Coronary artery (tissue), 2 donors: ENCODE measurements at regions not wholly inside any gene's neighbourhood (a gene's known extent, or its start where the extent isn't known, plus 50 kb on each side); places are given as distances from the start of the nearest gene placed in this dataset.
A peak's percentile ranks its signal among the peaks of the same experiment; 100 is the strongest.

Experiments used
- DNase-seq: peaks from one replicate; pipeline ENCODE4 v3.0.0-alpha.2; 2017; ENCODE audit warnings: low spot score
- H3K27ac ChIP-seq, 2 donors: fragments of 200-600 bp; sonication (generic); one replicate each; pipeline ENCODE4 v1.5.1; 2016 to 2019
- H3K4me3 ChIP-seq: fragments of 200-600 bp; sonication (generic); 2 replicates; pipeline ENCODE4 v1.5.1; 2016; ENCODE audit warnings: mild to moderate bottlenecking, moderate library complexity
- TF ChIP-seq, protein P1 (sequence below): fragments of 200-600 bp; sonication (generic); IDR thresholded peaks from one replicate; pipeline ENCODE4 v1.5.1; 2019; ENCODE audit warnings: antibody characterized with exemption

DNA sequence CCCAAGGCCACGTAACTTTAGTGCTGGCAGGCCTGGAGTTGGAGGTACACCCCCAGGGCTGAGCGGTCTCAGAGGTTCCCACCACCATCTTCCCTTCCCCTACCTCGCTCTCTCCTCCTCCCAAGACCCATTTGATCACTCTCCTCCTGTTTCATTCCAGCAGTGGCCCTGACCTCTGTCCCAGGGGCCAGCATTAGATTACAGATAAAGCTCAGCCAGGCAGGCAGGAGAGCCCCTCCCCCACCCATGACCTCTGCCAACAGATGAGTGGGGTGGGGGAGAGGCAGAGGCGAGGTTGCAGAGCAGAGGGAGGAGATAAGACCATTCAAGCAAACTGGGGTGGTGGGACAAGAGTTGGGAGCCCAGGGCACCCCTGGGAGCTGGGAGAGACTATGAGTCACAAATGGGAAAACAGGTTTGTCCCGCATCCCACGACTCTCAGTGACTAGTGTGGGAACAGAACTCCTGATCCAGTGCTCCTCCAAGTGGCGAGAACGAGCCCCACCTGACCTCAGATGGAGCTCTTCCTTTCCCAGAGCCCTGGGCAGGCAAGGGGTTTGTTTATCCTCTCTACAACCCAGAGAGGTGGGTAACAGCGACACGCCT lies 367.9 kb downstream of the MN1 start:
- TF ChIP-seq, protein P1, sequence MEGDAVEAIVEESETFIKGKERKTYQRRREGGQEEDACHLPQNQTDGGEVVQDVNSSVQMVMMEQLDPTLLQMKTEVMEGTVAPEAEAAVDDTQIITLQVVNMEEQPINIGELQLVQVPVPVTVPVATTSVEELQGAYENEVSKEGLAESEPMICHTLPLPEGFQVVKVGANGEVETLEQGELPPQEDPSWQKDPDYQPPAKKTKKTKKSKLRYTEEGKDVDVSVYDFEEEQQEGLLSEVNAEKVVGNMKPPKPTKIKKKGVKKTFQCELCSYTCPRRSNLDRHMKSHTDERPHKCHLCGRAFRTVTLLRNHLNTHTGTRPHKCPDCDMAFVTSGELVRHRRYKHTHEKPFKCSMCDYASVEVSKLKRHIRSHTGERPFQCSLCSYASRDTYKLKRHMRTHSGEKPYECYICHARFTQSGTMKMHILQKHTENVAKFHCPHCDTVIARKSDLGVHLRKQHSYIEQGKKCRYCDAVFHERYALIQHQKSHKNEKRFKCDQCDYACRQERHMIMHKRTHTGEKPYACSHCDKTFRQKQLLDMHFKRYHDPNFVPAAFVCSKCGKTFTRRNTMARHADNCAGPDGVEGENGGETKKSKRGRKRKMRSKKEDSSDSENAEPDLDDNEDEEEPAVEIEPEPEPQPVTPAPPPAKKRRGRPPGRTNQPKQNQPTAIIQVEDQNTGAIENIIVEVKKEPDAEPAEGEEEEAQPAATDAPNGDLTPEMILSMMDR, result no peak
- H3K4me3 ChIP-seq, result no peak overlapping the region
- DNase-seq, result no peak
- no peak overlapping the region for H3K27ac ChIP-seq

DNA sequence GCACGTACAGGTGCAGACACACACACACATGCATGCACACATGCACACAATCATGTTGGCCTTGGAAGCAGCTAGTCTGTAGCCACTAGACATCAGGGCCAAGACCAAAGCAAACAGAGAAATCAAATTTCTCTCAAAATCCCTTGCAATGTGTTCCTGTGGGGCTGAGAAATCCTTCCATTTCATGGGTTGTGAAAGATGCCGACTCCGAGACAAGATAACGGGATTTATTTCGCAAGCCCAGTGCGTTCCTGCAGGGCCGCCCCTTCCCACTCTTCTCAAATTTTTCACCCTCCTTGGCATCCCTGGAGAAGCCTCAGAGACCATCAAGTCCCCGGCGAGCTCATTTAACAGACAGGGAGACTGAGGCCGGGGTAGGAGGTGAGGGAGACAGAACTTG lies 366.7 kb downstream of the MN1 start:
- H3K27ac ChIP-seq, result peak overlapping the region in 1 of 2 donors; percentile 72
- DNase-seq, result no peak
- TF ChIP-seq, protein P1, result no peak
- H3K4me3 ChIP-seq, result no peak overlapping the region

DNA sequence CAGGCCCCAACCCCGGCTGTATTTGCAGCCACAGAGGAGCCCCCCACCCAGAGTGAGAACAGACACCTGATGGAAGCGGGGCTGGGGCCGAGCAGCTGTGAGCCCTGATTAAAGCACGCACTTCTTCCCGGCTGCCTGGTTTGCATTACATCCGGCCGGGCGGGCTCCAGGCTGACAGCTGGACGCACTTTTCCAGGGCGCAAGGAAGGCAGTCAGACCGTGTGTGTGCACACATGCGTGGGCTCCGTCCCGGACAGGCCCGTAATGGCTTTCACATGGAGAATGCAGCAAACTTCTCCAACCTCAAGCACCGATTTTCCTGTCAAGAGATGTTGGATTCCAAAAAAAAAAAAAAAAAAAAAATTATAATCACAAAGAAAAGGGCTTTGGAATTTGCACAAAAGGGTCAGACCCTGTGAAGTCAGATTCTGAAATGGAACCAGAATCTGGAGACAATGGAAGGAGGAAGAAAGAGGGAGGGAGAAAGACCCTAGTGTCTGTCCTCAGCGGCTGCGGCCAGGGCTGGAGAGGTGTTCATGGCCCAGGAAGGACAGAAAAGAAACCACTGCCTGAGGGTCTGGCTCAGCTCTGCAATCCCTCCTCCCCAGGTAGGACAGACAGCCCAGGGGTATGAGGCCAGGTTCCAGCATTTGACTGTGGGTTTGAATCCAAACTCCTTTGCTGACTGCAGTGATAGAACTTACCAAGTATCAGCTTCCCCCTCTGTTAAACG lies 365.5 kb downstream of the MN1 start:
- Histone ChIP-seq H3K4me3 (no peak overlapping the region), H3K27ac (peak overlapping the region in 1 of 2 donors; percentile 72)
- TF ChIP-seq, protein P1, result no peak
- no peak for DNase-seq

DNA sequence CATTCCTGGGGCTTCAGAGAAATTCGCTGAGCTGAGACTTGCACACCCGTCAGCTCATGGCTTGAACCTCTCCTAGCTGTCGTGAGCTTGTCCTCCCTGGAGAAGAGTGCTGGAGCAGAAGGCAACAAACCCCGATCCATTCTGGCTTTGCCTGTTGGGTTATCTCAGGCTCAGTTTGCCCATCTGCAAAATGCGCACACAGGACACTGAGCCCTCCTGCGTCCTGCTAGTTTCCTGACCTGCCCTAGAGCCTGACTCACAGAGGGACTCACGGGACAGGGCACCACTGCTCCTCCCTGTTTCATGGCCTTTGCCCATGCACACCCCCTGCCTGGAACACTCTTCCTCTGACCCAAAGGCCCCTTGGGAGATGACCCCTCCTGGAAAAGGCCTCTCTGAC lies 365.0 kb downstream of the MN1 start:
- TF ChIP-seq, protein P1, result no peak
- no peak for DNase-seq
- peak overlapping the region in 1 of 2 donors; percentile 53 for H3K27ac ChIP-seq

DNA sequence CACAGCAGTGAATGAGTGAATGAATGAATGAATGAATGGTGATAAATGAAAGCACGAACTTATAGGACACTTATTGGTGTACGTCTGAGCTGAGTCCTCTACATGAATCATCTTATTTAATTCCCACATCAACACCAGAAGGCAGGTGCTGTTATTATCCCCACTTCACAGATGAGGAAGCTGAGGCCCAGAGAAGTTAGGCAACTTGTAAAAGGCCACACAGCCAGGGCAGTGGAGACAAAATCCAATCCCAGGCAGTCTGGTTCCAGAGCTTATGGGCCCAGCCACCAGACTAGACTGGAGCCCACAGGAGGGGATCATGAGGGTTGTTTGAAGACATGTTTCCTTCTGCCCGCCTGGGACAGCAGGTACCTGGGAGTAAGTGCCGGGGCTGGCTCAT lies 364.0 kb downstream of the MN1 start:
- TF ChIP-seq, protein P1, result no peak
- DNase-seq, result no peak
- H3K4me3 ChIP-seq, result no peak overlapping the region
- peak overlapping the region; percentile 59 to 80 for H3K27ac ChIP-seq

More for the DNA sequence above, 365.0 kb downstream of the MN1 start:
- H3K4me3 ChIP-seq, result no peak overlapping the region

DNA sequence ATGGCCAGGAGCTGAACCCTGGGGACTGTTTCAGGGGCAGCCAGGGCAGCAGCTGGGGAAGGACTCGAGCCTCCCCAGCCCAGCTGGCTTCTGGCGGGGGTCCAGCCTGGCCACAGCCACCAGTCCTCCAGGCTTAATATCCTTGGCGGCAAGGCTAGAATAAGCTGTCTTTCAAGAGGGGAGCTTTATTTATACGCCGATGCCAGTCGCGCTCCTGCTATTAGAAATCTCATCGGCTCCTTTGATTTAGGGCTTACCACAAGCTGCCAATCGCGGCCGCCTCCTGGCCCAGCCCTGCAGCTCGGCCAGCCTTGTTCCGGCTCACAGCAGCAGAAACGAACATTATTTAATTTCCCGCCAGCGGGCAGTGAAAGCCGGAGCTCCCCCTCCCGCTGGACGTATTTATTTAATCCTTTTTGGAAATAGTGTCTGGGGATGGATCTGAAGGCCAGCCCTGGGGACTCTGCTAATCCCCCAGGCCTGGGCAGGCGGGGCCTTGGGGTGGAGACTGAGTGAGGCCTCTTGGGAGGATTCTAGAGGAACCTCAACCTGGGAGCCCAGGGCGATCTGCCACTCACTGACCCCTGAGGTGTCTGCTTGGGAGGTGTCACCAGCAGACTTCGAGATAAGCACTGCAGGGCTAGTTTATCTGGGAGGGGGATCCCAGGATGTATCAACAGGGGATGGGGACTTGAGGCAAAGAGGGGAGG lies 363.1 kb downstream of the MN1 start:
- Histone ChIP-seq H3K4me3 (peak overlapping the region; percentile 35), H3K27ac (peak overlapping the region; percentile 59 to 80)
- TF ChIP-seq, protein P1, result no peak
- DNase-seq, result no peak
